ENCODE measurements at regions not wholly inside any gene's neighbourhood (a gene's known extent, or its start where the extent isn't known, plus 50 kb on each side); places are given as distances from the start of the nearest gene placed in this dataset.

DNA sequence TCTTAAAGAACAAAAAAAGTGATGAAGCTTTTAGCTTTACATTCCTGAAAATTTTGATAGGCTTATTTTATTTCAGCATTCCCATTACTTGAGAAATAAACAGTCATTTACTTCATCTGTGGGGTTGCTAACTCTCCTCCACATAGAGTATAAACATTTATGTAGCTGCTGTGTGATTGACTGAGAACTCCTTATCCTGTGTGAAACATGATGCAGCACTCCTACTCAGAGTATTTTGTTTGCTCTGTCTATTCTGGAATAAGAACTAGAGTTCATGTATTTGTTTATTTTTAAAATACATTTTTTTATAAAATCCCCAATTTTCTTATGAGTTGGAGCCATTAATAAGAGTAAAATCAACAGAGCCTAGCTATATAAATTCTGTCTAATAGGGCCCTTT is 318.7 kb upstream of the SPAG17 start:
- TF ChIP-seq, protein P1, sequence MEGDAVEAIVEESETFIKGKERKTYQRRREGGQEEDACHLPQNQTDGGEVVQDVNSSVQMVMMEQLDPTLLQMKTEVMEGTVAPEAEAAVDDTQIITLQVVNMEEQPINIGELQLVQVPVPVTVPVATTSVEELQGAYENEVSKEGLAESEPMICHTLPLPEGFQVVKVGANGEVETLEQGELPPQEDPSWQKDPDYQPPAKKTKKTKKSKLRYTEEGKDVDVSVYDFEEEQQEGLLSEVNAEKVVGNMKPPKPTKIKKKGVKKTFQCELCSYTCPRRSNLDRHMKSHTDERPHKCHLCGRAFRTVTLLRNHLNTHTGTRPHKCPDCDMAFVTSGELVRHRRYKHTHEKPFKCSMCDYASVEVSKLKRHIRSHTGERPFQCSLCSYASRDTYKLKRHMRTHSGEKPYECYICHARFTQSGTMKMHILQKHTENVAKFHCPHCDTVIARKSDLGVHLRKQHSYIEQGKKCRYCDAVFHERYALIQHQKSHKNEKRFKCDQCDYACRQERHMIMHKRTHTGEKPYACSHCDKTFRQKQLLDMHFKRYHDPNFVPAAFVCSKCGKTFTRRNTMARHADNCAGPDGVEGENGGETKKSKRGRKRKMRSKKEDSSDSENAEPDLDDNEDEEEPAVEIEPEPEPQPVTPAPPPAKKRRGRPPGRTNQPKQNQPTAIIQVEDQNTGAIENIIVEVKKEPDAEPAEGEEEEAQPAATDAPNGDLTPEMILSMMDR (IDR thresholded peaks at IDR 0.05) = no peak
- TF ChIP-seq POLR2A (IDR thresholded peaks at IDR 0.05) (no peak), EP300 (IDR thresholded peaks at IDR 0.05) (no peak)
